Loucy (cell line): ENCODE measurements at regions not wholly inside any gene's neighbourhood (a gene's known extent, or its start where the extent isn't known, plus 50 kb on each side); places are given as distances from the start of the nearest gene placed in this dataset.
"Not testable (repeated sequence)": the region's sequence is repeated elsewhere in the genome, so short reads cannot be mapped to it uniquely, and the experiment has no call there.

Experiments used
- H2AFZ ChIP-seq: fragments of 200-600 bp; sonication (generic); 2 replicates; pipeline ENCODE4 v1.6.0; 2016; ENCODE audit warnings: antibody characterized with exemption, mild to moderate bottlenecking, low read length, moderate library complexity
- H3F3A ChIP-seq: fragments of 200-600 bp; 2 replicates; pipeline ENCODE4 v1.6.0; 2016; ENCODE audit warnings: antibody characterized with exemption, low read depth, mild to moderate bottlenecking
- H3K27me3 ChIP-seq: fragments of 200-600 bp; sonication (generic); 2 replicates; pipeline ENCODE4 v1.6.1; 2014; ENCODE audit warnings: low read length, mild to moderate bottlenecking; ENCODE audit not compliant: insufficient read depth, poor library complexity, severe bottlenecking
- H3K36me3 ChIP-seq: fragments of 200-600 bp; sonication (generic); 2 replicates; pipeline ENCODE4 v1.6.1; 2016; ENCODE audit warnings: low read length; ENCODE audit not compliant: insufficient read depth
- H3K4me1 ChIP-seq: fragments of 200-600 bp; sonication (generic); 2 replicates; pipeline ENCODE4 v1.5.1; 2014; ENCODE audit warnings: low read length, mild to moderate bottlenecking; ENCODE audit not compliant: insufficient read depth, poor library complexity, severe bottlenecking
- H3K4me2 ChIP-seq: fragments of 200-600 bp; sonication (generic); 2 replicates; pipeline ENCODE4 v1.6.0; 2014; ENCODE audit warnings: antibody characterized with exemption, low read length, low read depth, mild to moderate bottlenecking; ENCODE audit not compliant: poor library complexity, severe bottlenecking
- H3K4me3 ChIP-seq: fragments of 200-600 bp; sonication (generic); 2 replicates; pipeline ENCODE4 v1.5.1; 2014; ENCODE audit warnings: low read length, mild to moderate bottlenecking, mixed read lengths; ENCODE audit not compliant: poor library complexity, severe bottlenecking
- H3K79me2 ChIP-seq: fragments of 200-600 bp; sonication (generic); 2 replicates; pipeline ENCODE4 v1.6.1; 2014; ENCODE audit warnings: low read length; ENCODE audit not compliant: insufficient read depth
- H3K9ac ChIP-seq: fragments of 200-600 bp; sonication (generic); 2 replicates; pipeline ENCODE4 v1.6.0; 2014; ENCODE audit warnings: mild to moderate bottlenecking, low read depth, low read length, moderate library complexity; ENCODE audit not compliant: poor library complexity, severe bottlenecking
- H3K9me2 ChIP-seq: fragments of 200-600 bp; sonication (generic); replicated peaks from 2 replicates; pipeline ENCODE4 v1.6.1; 2016; ENCODE audit warnings: low read depth, low read length, mixed read lengths
- H3K9me3 ChIP-seq: fragments of 200-600 bp; sonication (generic); 2 replicates; pipeline ENCODE4 v1.6.1; 2014; ENCODE audit warnings: mild to moderate bottlenecking, antibody characterized with exemption, low read length, low read depth; ENCODE audit not compliant: insufficient read depth
- H4K20me1 ChIP-seq: fragments of 200-600 bp; sonication (generic); 2 replicates; pipeline ENCODE4 v1.6.0; 2014; ENCODE audit warnings: antibody characterized with exemption, low read length, mild to moderate bottlenecking; ENCODE audit not compliant: insufficient read depth, poor library complexity, severe bottlenecking
- CTCF ChIP-seq: fragments of 200-600 bp; sonication (generic); conservative IDR thresholded peaks from 2 replicates; pipeline ENCODE4 v1.5.1; 2014; ENCODE audit warnings: mild to moderate bottlenecking, antibody characterized with exemption, low read length
- EZH2phosphoT487 ChIP-seq: fragments of 200-600 bp; IDR thresholded peaks from 2 replicates; pipeline ENCODE4 v1.6.1; 2018; ENCODE audit warnings: antibody characterized with exemption, mild to moderate bottlenecking, moderate library complexity, borderline replicate concordance

DNA sequence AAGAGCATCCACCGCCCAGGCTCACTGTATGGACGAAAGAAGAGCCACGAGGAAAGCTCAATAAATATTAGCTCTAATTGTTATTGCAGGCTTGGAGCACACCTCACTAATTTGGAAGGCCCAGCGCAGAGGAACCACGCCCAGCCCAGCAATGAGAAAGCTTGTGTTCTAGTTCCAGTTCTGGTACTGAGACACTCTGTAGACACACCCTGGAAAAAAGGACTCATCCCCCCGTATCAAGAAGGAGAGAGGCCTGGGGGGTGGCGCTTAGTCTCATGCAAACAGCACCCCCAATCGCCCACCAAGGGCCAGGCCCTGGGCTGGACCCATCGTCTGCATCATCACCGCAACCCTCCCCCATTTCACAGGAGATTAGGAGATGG lies 156.9 kb downstream of the BMP7 start:
- H3K27me3 ChIP-seq, result no peaks in the 10 kb centered on the region
- no peaks in the 10 kb centered on the region for H3K9me2 ChIP-seq
- H3K4me1 ChIP-seq, result no peaks in the 10 kb centered on the region
- no peaks in the 10 kb centered on the region for H3K79me2 ChIP-seq
- no peaks in the 10 kb centered on the region for H3K36me3 ChIP-seq
- H3K9ac ChIP-seq, result no peak overlapping the region
- no peaks in the 10 kb centered on the region for H4K20me1 ChIP-seq
- no peak overlapping the region for H2AFZ ChIP-seq
- H3K4me3 ChIP-seq, result no peak overlapping the region
- H3K9me3 ChIP-seq, result no peaks in the 10 kb centered on the region
- no peaks in the 10 kb centered on the region for H3F3A ChIP-seq
- no peak overlapping the region for H3K4me2 ChIP-seq
- TF ChIP-seq CTCF (no peak), EZH2phosphoT487 (no peak)

DNA sequence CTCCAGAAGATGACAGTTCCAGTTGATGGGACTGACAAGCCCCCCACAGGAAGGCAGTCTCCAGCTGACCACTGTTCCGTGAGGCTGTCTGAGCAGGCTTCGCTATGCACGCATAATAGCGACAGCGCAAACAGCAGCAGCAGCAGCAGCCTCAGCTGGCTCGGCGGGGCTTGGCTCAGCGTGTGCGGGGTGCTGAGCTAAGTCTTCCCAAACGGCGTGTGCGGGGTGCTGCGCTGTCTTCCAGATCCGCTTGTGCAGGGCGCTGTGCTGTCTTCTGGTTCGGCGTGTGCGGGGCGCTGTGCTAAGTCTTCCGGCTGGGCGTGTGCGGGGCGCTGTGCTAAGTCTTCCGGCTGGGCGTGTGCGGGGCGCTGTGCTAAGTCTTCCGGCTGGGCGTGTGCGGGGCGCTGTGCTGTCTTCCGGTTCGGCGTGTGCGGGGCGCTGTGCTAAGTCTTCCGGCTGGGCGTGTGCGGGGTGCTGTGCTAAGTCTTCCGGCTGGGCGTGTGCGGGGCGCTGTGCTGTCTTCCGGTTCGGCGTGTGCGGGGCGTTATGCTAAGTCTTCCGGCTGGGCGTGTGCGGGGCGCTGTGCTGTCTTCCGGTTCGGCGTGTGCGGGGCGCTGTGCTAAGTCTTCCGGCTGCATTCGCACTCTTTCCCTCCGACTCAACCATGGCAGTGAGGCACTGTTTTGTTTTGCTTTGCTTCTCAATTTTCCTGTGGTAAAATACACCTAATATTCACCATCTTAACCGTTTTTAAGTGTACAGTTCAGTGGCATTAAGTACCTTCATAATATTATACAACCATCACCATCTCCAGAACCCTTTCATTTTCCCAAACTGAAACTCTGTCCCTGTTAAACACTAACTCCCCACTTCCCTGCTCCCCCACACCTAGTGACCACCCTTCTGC lies 156.1 kb downstream of the BMP7 start:
- not testable (repeated sequence) for H3F3A ChIP-seq

DNA sequence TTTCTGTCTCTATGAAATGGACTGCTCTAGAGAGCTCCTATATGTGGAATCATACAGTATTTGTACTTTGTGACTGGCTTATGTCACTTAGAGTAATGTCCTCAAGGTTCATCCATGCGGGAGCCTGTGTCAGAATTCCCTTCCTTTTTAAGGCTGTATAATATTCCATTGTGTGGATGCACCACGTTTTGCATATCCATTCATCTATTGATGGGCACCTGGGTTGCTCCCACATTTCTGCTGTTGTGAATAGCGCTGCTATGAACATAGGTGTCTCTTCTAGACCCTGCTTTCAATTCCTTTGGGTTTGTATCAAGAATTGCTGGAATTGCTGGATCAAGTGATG lies 155.4 kb downstream of the BMP7 start:
- TF ChIP-seq EZH2phosphoT487 (no peak), CTCF (no peak)
- Histone ChIP-seq H3K36me3 (no peaks in the 10 kb centered on the region), H3K4me3 (no peak overlapping the region), H3K9me2 (no peaks in the 10 kb centered on the region), H3K4me1 (no peaks in the 10 kb centered on the region), H3K9ac (no peak overlapping the region), H3K9me3 (no peaks in the 10 kb centered on the region), H3K4me2 (no peak overlapping the region), H3F3A (no peaks in the 10 kb centered on the region), H3K79me2 (no peaks in the 10 kb centered on the region), H4K20me1 (no peaks in the 10 kb centered on the region), H2AFZ (no peak overlapping the region), H3K27me3 (no peaks in the 10 kb centered on the region)

More for the DNA sequence above, 156.1 kb downstream of the BMP7 start:
- not testable (repeated sequence) for H3K9me3 ChIP-seq, H3K27me3 ChIP-seq, H3K4me3 ChIP-seq, H4K20me1 ChIP-seq, H2AFZ ChIP-seq, H3K36me3 ChIP-seq, H3K79me2 ChIP-seq, H3K4me1 ChIP-seq, H3K9me2 ChIP-seq, H3K9ac ChIP-seq, H3K4me2 ChIP-seq

- TF ChIP-seq CTCF (no peak), EZH2phosphoT487 (no peak)
- Histone ChIP-seq H3K4me1 (no peaks in the 10 kb centered on the region), H3K4me3 (no peak overlapping the region), H3K27me3 (no peaks in the 10 kb centered on the region), H3F3A (no peaks in the 10 kb centered on the region), H3K9me3 (no peaks in the 10 kb centered on the region), H3K79me2 (no peaks in the 10 kb centered on the region), H3K4me2 (no peak overlapping the region), H3K9me2 (no peaks in the 10 kb centered on the region), H2AFZ (no peak overlapping the region), H4K20me1 (no peaks in the 10 kb centered on the region), H3K9ac (no peak overlapping the region), H3K36me3 (no peaks in the 10 kb centered on the region)
Measured at GRCh38 chr20:57112448-57112847, 154.0 kb downstream of the BMP7 start.
